Activated naive CD4-positive, alpha-beta T cell treated with anti-CD3 and anti-CD28 coated beads, Interleukin-2, amount 10 ng/mL, durations not matched to agents 7 days and 5 days (primary cell): ENCODE measurements at regions not wholly inside any gene's neighbourhood (a gene's known extent, or its start where the extent isn't known, plus 50 kb on each side); places are given as distances from the start of the nearest gene placed in this dataset.
"Not testable (repeated sequence)": the region's sequence is repeated elsewhere in the genome, so short reads cannot be mapped to it uniquely, and the experiment has no call there.

Experiments
- CTCF ChIA-PET: fragments of 350-600 bp; sonication (Branson Sonifier 250); formaldehyde crosslinking; loops from one replicate; lab custom pipeline; 2021; ENCODE audit warnings: antibody characterized with exemption; lab: Charles Lee
- DNase-seq: peaks from one replicate; pipeline ENCODE4 v3.0.0-alpha.2; 2020
- H3K27ac Mint-ChIP-seq: one replicate; pipeline ENCODE4 v1.8.0; 2021; ENCODE audit warnings: mild to moderate bottlenecking, moderate library complexity, mixed read lengths
- H3K27me3 Mint-ChIP-seq: one replicate; pipeline ENCODE4 v1.8.0; 2021; ENCODE audit warnings: mild to moderate bottlenecking, mixed read lengths
- H3K36me3 Mint-ChIP-seq: one replicate; pipeline ENCODE4 v1.8.0; 2021; ENCODE audit warnings: mixed read lengths
- H3K4me1 Mint-ChIP-seq: one replicate; pipeline ENCODE4 v1.8.0; 2021; ENCODE audit warnings: mixed read lengths
- H3K4me3 Mint-ChIP-seq: one replicate; pipeline ENCODE4 v1.8.0; 2021; ENCODE audit warnings: mild to moderate bottlenecking, moderate library complexity, mixed read lengths
- H3K9me3 Mint-ChIP-seq: one replicate; pipeline ENCODE4 v1.8.0; 2021; ENCODE audit warnings: mixed read lengths

- Mint-ChIP-seq H3K36me3 (no peaks in the 10 kb centered on the region), H3K4me3 (no peak overlapping the region), H3K4me1 (no peaks in the 10 kb centered on the region), H3K27ac (no peak overlapping the region), H3K9me3 (no peaks in the 10 kb centered on the region), H3K27me3 (peaks cover 4% of the 10 kb centered on the region)
- no peak for DNase-seq
- CTCF ChIA-PET, result no interaction called here
These were observed 345.0 kb downstream of the DMAC1 start for GRCh38 chr9:7454624-7455023.

GRCh38 chr9:7452378-7452777, 347.2 kb downstream of the DMAC1 start:
- H3K9me3 Mint-ChIP-seq, result no peaks in the 10 kb centered on the region
- H3K27ac Mint-ChIP-seq, result no peak overlapping the region

GRCh38 chr9:7451062-7451461, 348.5 kb downstream of the DMAC1 start:
- CTCF ChIA-PET, result no interaction called here
- H3K36me3 Mint-ChIP-seq, result no peaks in the 10 kb centered on the region
- no peak for DNase-seq

More at GRCh38 chr9:7452378-7452777, 347.2 kb downstream of the DMAC1 start:
- CTCF ChIA-PET, result no interaction called here
- Mint-ChIP-seq H3K4me1 (no peaks in the 10 kb centered on the region), H3K27me3 (peaks cover 4% of the 10 kb centered on the region), H3K36me3 (no peaks in the 10 kb centered on the region), H3K4me3 (no peak overlapping the region)
- DNase-seq, result no peak

GRCh38 chr9:7443541-7443940, 356.0 kb downstream of the DMAC1 start:
- H3K4me1 Mint-ChIP-seq, result no peaks in the 10 kb centered on the region
- H3K27me3 Mint-ChIP-seq, result no peaks in the 10 kb centered on the region
- DNase-seq, result no peak
- no peak overlapping the region for H3K27ac Mint-ChIP-seq
- no peaks in the 10 kb centered on the region for H3K36me3 Mint-ChIP-seq
- H3K4me3 Mint-ChIP-seq, result no peak overlapping the region
- CTCF ChIA-PET, result no interaction called here
- peaks cover 2% of the 10 kb centered on the region for H3K9me3 Mint-ChIP-seq

More at GRCh38 chr9:7451062-7451461, 348.5 kb downstream of the DMAC1 start:
- H3K9me3 Mint-ChIP-seq, result peaks cover 2% of the 10 kb centered on the region
- no peak overlapping the region for H3K27ac Mint-ChIP-seq
- H3K4me1 Mint-ChIP-seq, result no peaks in the 10 kb centered on the region
- no peak overlapping the region for H3K4me3 Mint-ChIP-seq
- peaks cover 4% of the 10 kb centered on the region for H3K27me3 Mint-ChIP-seq

GRCh38 chr9:7439355-7439995, 360.1 kb downstream of the DMAC1 start:
- Mint-ChIP-seq H3K36me3 (no peaks in the 10 kb centered on the region), H3K4me3 (no peak overlapping the region), H3K27me3 (no peaks in the 10 kb centered on the region), H3K4me1 (no peaks in the 10 kb centered on the region), H3K9me3 (no peaks in the 10 kb centered on the region), H3K27ac (no peak overlapping the region)
- no peak for DNase-seq
- CTCF ChIA-PET, result no interaction called here

GRCh38 chr9:7436754-7437153, 362.8 kb downstream of the DMAC1 start:
- no peaks in the 10 kb centered on the region for H3K4me1 Mint-ChIP-seq
- no peak for DNase-seq
- CTCF ChIA-PET, result no interaction called here
- H3K9me3 Mint-ChIP-seq, result peaks cover 9% of the 10 kb centered on the region
- H3K27me3 Mint-ChIP-seq, result no peaks in the 10 kb centered on the region
- no peaks in the 10 kb centered on the region for H3K36me3 Mint-ChIP-seq
- no peak overlapping the region for H3K4me3 Mint-ChIP-seq
- no peak overlapping the region for H3K27ac Mint-ChIP-seq

GRCh38 chr9:7433508-7434292, 365.9 kb downstream of the DMAC1 start:
- Mint-ChIP-seq H3K36me3 (no peaks in the 10 kb centered on the region), H3K27me3 (no peaks in the 10 kb centered on the region), H3K27ac (no peak overlapping the region), H3K4me3 (no peak overlapping the region), H3K9me3 (peaks cover 13% of the 10 kb centered on the region), H3K4me1 (no peaks in the 10 kb centered on the region)
- CTCF ChIA-PET, result no interaction called here
- DNase-seq, result no peak

GRCh38 chr9:7432989-7433388, 366.6 kb downstream of the DMAC1 start:
- no peak for DNase-seq
- Mint-ChIP-seq H3K4me3 (no peak overlapping the region), H3K4me1 (no peaks in the 10 kb centered on the region), H3K36me3 (no peaks in the 10 kb centered on the region), H3K9me3 (peaks cover 13% of the 10 kb centered on the region), H3K27ac (no peak overlapping the region), H3K27me3 (no peaks in the 10 kb centered on the region)
- CTCF ChIA-PET, result no interaction called here

- H3K9me3 Mint-ChIP-seq, H3K36me3 Mint-ChIP-seq, CTCF ChIA-PET, DNase-seq, H3K4me1 Mint-ChIP-seq, H3K4me3 Mint-ChIP-seq, H3K27ac Mint-ChIP-seq, H3K27me3 Mint-ChIP-seq: not testable (repeated sequence)
These were observed 382.2 kb downstream of the DMAC1 start for GRCh38 chr9:7417397-7417796.

GRCh38 chr9:7415836-7416235, 383.7 kb downstream of the DMAC1 start:
- H3K27me3 Mint-ChIP-seq, result no peaks in the 10 kb centered on the region
- H3K9me3 Mint-ChIP-seq, result no peaks in the 10 kb centered on the region
- CTCF ChIA-PET, result no interaction called here

GRCh38 chr9:7408845-7409244, 390.7 kb downstream of the DMAC1 start:
- Mint-ChIP-seq H3K27ac (no peak overlapping the region), H3K4me3 (no peak overlapping the region), H3K27me3 (peaks cover 2% of the 10 kb centered on the region), H3K4me1 (peaks cover 4% of the 10 kb centered on the region), H3K36me3 (no peaks in the 10 kb centered on the region), H3K9me3 (no peaks in the 10 kb centered on the region)
- CTCF ChIA-PET, result no interaction called here
- DNase-seq, result no peak

More at GRCh38 chr9:7415836-7416235, 383.7 kb downstream of the DMAC1 start:
- H3K4me3 Mint-ChIP-seq, result no peak overlapping the region
- no peaks in the 10 kb centered on the region for H3K4me1 Mint-ChIP-seq
- no peak for DNase-seq
- no peaks in the 10 kb centered on the region for H3K36me3 Mint-ChIP-seq
- H3K27ac Mint-ChIP-seq, result no peak overlapping the region

GRCh38 chr9:7407246-7407645, 392.3 kb downstream of the DMAC1 start:
- CTCF ChIA-PET, result no interaction called here
- no peaks in the 10 kb centered on the region for H3K36me3 Mint-ChIP-seq
- H3K9me3 Mint-ChIP-seq, result no peaks in the 10 kb centered on the region
- peaks cover 16% of the 10 kb centered on the region for H3K27me3 Mint-ChIP-seq
- H3K27ac Mint-ChIP-seq, result no peak overlapping the region
- H3K4me1 Mint-ChIP-seq, result peaks cover 4% of the 10 kb centered on the region
- no peak overlapping the region for H3K4me3 Mint-ChIP-seq
- no peak for DNase-seq

- no peak overlapping the region for H3K27ac Mint-ChIP-seq
- H3K36me3 Mint-ChIP-seq, result no peaks in the 10 kb centered on the region
- CTCF ChIA-PET, result no interaction called here
- H3K9me3 Mint-ChIP-seq, result no peaks in the 10 kb centered on the region
- DNase-seq, result no peak
- H3K4me1 Mint-ChIP-seq, result peaks cover 4% of the 10 kb centered on the region
- no peak overlapping the region for H3K4me3 Mint-ChIP-seq
- H3K27me3 Mint-ChIP-seq, result peaks cover 25% of the 10 kb centered on the region
These were observed 393.5 kb downstream of the DMAC1 start for GRCh38 chr9:7405924-7406604.

GRCh38 chr9:7403839-7404487, 395.6 kb downstream of the DMAC1 start:
- Mint-ChIP-seq H3K9me3 (no peaks in the 10 kb centered on the region), H3K36me3 (no peaks in the 10 kb centered on the region), H3K4me3 (no peak overlapping the region), H3K4me1 (peaks cover 4% of the 10 kb centered on the region), H3K27me3 (peaks cover 25% of the 10 kb centered on the region), H3K27ac (no peak overlapping the region)
- DNase-seq, result no peak
- CTCF ChIA-PET, result interaction anchor here (2.3 kb wide), 1 partner anchor 131 kb away, joined by 7 read pairs; no protein-coding TSS in a partner anchor
